Liver (tissue), 8 donors: ENCODE measurements at regions not wholly inside any gene's neighbourhood (a gene's known extent, or its start where the extent isn't known, plus 50 kb on each side); places are given as distances from the start of the nearest gene placed in this dataset.

Source experiments
- DNase-seq: peaks from one replicate; pipeline ENCODE4 v3.0.0-alpha.2; 2017; ENCODE audit warnings: low spot score
- H3K27ac ChIP-seq, 2 donors: one replicate each; pipeline ENCODE4 v1.7.0; 2013; ENCODE audit warnings: inconsistent platforms in 2 of 2, low read length in 2 of 2, control low read depth in 1 of 2, low read depth in 1 of 2, mild to moderate bottlenecking in 1 of 2
- H3K27me3 ChIP-seq, 4 donors: one replicate each; pipeline versions ENCODE4 v1.6.1 to v1.7.0; 2013; ENCODE audit warnings: low read length in 3 of 4, inconsistent platforms in 1 of 4, mild to moderate bottlenecking in 1 of 4, moderate library complexity in 1 of 4; ENCODE audit not compliant: control insufficient read depth in 4 of 4, insufficient read depth in 4 of 4
- H3K36me3 ChIP-seq, 4 donors: one replicate each; pipeline versions ENCODE4 v1.6.1 to v1.7.0; 2013; ENCODE audit warnings: low read length in 3 of 4, mild to moderate bottlenecking in 3 of 4, low read depth in 1 of 4, moderate library complexity in 1 of 4; ENCODE audit not compliant: control insufficient read depth in 4 of 4, insufficient read depth in 3 of 4
- H3K4me1 ChIP-seq, 4 donors: one replicate each; pipeline versions ENCODE4 v1.6.1 to v1.7.0; 2013; ENCODE audit warnings: low read length in 3 of 4, mild to moderate bottlenecking in 3 of 4, moderate library complexity in 1 of 4; ENCODE audit not compliant: control insufficient read depth in 4 of 4, insufficient read depth in 4 of 4
- H3K4me3 ChIP-seq, 3 donors: one replicate each; pipeline versions ENCODE4 v1.6.1 to v1.7.0; 2013; ENCODE audit warnings: low read length in 3 of 3, control low read depth in 1 of 3, low read depth in 1 of 3, mild to moderate bottlenecking in 1 of 3
- H3K9ac ChIP-seq, 2 donors: one replicate each; pipeline ENCODE4 v1.7.0; 2013; ENCODE audit warnings: low read length in 2 of 2, mild to moderate bottlenecking in 2 of 2, moderate library complexity in 2 of 2, control low read depth in 1 of 2, low read depth in 1 of 2
- H3K9me3 ChIP-seq, 4 donors: one replicate each; pipeline versions ENCODE4 v1.6.1 to v1.7.0; 2013; ENCODE audit warnings: low read length in 3 of 4; ENCODE audit not compliant: control insufficient read depth in 4 of 4
- EGR1 ChIP-seq, 2 donors: IDR thresholded peaks; 2 replicates each; pipeline ENCODE4 v1.6.1; 2016 to 2018; ENCODE audit warnings: antibody characterized with exemption in 2 of 2, low read depth in 2 of 2
- FOXA1 ChIP-seq: IDR thresholded peaks from 2 replicates; pipeline ENCODE4 v1.6.1; 2016; ENCODE audit warnings: antibody characterized with exemption
- GABPA ChIP-seq, 2 donors: IDR thresholded peaks in 1 of 2; conservative IDR thresholded peaks in 1 of 2; 2 replicates each; pipeline ENCODE4 v1.6.1; 2016; ENCODE audit warnings: antibody characterized with exemption in 2 of 2, mild to moderate bottlenecking in 1 of 2, moderate library complexity in 1 of 2
- HNF4A ChIP-seq, 2 donors: conservative IDR thresholded peaks; 2 replicates each; pipeline ENCODE4 v1.6.1; 2016; ENCODE audit warnings: antibody characterized with exemption in 2 of 2, mild to moderate bottlenecking in 2 of 2
- HNF4G ChIP-seq: IDR thresholded peaks from 2 replicates; pipeline ENCODE4 v1.6.1; 2016; ENCODE audit warnings: antibody characterized with exemption
- JUND ChIP-seq, 2 donors: IDR thresholded peaks; 2 replicates each; pipeline ENCODE4 v1.6.1; 2016; ENCODE audit warnings: antibody characterized with exemption in 2 of 2
- NR2F2 ChIP-seq: IDR thresholded peaks from 2 replicates; pipeline ENCODE4 v1.6.1; 2016; ENCODE audit warnings: antibody characterized with exemption
- RAD21 ChIP-seq, 2 donors: IDR thresholded peaks; 2 replicates each; pipeline ENCODE4 v1.6.1; 2016; ENCODE audit warnings: antibody characterized with exemption in 2 of 2, mild to moderate bottlenecking in 2 of 2
- RXRA ChIP-seq, 2 donors: IDR thresholded peaks; 2 replicates each; pipeline ENCODE4 v1.6.1; 2017 to 2018; ENCODE audit warnings: antibody characterized with exemption in 2 of 2, mild to moderate bottlenecking in 1 of 2
- SP1 ChIP-seq: IDR thresholded peaks from 2 replicates; pipeline ENCODE4 v1.6.1; 2018; ENCODE audit warnings: antibody characterized with exemption, mild to moderate bottlenecking
- TAF1 ChIP-seq: conservative IDR thresholded peaks from 2 replicates; pipeline ENCODE4 v1.6.1; 2016; ENCODE audit warnings: antibody characterized with exemption, mild to moderate bottlenecking
- YY1 ChIP-seq: IDR thresholded peaks from 2 replicates; pipeline ENCODE4 v1.6.1; 2016; ENCODE audit warnings: antibody characterized with exemption, mild to moderate bottlenecking
- WGBS: extraction: QIAGEN DNeasy Blood & Tissue Kit; methylation state at CpG from one replicate; pipeline ENCODE4 v1.1.7; 2013; 5-methylcytosine and 5-hydroxymethylcytosine counted together
- TF ChIP-seq, protein P1 (sequence below): IDR thresholded peaks from 2 replicates; pipeline ENCODE4 v1.6.1; 2016; ENCODE audit warnings: antibody characterized with exemption
- TF ChIP-seq, protein P2 (sequence below): IDR thresholded peaks from 2 replicates; pipeline ENCODE4 v1.6.1; 2016; ENCODE audit warnings: antibody characterized with exemption
- TF ChIP-seq, protein P3 (sequence below): IDR thresholded peaks from 2 replicates; pipeline ENCODE4 v1.6.1; 2016; ENCODE audit warnings: antibody characterized with exemption
- TF ChIP-seq, protein P4 (sequence below): fragments of 150-350 bp; IDR thresholded peaks from 2 replicates; pipeline ENCODE4 v1.5.1; 2017; ENCODE audit warnings: improper control_type of control experiment, low read depth, low read length; ENCODE audit not compliant: missing input control
- TF ChIP-seq, protein P5 (sequence below): IDR thresholded peaks from 2 replicates; pipeline ENCODE4 v1.6.1; 2016; ENCODE audit warnings: antibody characterized with exemption, mild to moderate bottlenecking
- donor health status: healthy.
- donor health status: healthy.
- donor health status: healthy.
- donor health status: healthy.
- donor health status: healthy.

DNA sequence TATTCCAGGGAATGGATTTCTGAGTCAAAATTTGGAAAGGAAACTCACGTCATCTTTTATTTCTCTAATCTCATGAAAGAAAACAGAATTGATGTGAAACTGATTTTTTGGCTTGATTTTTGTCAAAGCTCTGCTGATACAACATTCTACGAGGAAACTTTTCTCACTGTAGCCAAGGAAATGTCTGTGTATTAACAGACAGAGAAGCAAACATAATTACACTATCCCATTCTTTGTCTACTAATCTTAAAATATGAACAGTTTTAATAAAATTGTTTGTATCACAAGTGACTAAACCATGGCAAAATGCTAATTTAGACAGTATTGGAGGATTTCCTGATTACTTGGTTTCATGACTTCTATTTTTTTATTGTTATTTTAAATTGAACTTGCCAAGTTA is 1437.0 kb downstream of the OTOL1 start:
- H3K36me3 ChIP-seq = no peaks in the 10 kb centered on the region
- no peaks in the 10 kb centered on the region for H3K4me1 ChIP-seq
- no peak for DNase-seq
- WGBS = 63% methylated on average over 2 of the region's 2 CpGs
- no peaks in the 10 kb centered on the region for H3K9me3 ChIP-seq
- no peak overlapping the region for H3K27ac ChIP-seq
- TF ChIP-seq RXRA (IDR thresholded peaks at IDR 0.05) = no peak
- TF ChIP-seq, protein P1, sequence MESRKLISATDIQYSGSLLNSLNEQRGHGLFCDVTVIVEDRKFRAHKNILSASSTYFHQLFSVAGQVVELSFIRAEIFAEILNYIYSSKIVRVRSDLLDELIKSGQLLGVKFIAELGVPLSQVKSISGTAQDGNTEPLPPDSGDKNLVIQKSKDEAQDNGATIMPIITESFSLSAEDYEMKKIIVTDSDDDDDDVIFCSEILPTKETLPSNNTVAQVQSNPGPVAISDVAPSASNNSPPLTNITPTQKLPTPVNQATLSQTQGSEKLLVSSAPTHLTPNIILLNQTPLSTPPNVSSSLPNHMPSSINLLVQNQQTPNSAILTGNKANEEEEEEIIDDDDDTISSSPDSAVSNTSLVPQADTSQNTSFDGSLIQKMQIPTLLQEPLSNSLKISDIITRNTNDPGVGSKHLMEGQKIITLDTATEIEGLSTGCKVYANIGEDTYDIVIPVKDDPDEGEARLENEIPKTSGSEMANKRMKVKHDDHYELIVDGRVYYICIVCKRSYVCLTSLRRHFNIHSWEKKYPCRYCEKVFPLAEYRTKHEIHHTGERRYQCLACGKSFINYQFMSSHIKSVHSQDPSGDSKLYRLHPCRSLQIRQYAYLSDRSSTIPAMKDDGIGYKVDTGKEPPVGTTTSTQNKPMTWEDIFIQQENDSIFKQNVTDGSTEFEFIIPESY = no peak
- no peak for TF ChIP-seq HNF4A (conservative IDR thresholded peaks at IDR 0.05)
- TF ChIP-seq EGR1 (IDR thresholded peaks at IDR 0.05; ENCODE audit: low read depth in 2 of 2) = no peak
- TF ChIP-seq RAD21 (IDR thresholded peaks at IDR 0.05) = no peak
- no peak for TF ChIP-seq TAF1
- TF ChIP-seq HNF4G = no peak
- no peak for TF ChIP-seq YY1
- no peak for TF ChIP-seq JUND (IDR thresholded peaks at IDR 0.05)
- no peaks in the 10 kb centered on the region for H3K27me3 ChIP-seq
- no peak overlapping the region for H3K4me3 ChIP-seq
- no peak overlapping the region for H3K9ac ChIP-seq

DNA sequence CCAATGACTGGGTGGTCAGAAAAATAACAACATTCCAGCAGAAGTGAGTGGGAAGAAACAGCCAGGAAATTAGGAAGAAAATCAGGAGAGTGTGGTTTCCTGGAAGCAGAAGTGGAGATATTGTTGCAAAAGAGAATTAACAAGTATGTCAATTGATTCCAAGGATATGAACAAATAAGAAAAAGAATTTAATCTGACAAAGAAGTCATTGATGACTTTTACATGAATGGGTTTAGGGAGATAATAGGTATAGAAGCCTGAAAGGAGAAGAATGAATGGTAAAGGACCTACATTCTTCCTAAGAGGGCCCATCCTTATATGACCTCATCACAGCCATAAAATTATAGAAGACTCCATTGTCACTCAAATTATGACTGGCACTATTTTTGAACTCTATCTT is 1440.1 kb downstream of the OTOL1 start:
- Histone ChIP-seq H3K4me1 (no peaks in the 10 kb centered on the region), H3K9me3 (no peaks in the 10 kb centered on the region), H3K4me3 (no peak overlapping the region), H3K27me3 (no peaks in the 10 kb centered on the region), H3K9ac (no peak overlapping the region), H3K36me3 (no peaks in the 10 kb centered on the region), H3K27ac (no peak overlapping the region)
- TF ChIP-seq SP1 (no peak), YY1 (no peak), JUND (IDR thresholded peaks at IDR 0.05) (no peak), RAD21 (IDR thresholded peaks at IDR 0.05) (no peak), HNF4A (conservative IDR thresholded peaks at IDR 0.05) (no peak), EGR1 (IDR thresholded peaks at IDR 0.05; ENCODE audit: low read depth in 2 of 2) (no peak), FOXA1 (no peak), RXRA (IDR thresholded peaks at IDR 0.05) (no peak), NR2F2 (no peak), GABPA (IDR thresholded peaks at IDR 0.05 in 1 of 2, conservative IDR thresholded peaks at IDR 0.05 in 1 of 2) (no peak), TAF1 (no peak)
- TF ChIP-seq, protein P1 = no peak
- TF ChIP-seq, protein P2, sequence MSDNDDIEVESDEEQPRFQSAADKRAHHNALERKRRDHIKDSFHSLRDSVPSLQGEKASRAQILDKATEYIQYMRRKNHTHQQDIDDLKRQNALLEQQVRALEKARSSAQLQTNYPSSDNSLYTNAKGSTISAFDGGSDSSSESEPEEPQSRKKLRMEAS = no peak
- TF ChIP-seq, protein P3, sequence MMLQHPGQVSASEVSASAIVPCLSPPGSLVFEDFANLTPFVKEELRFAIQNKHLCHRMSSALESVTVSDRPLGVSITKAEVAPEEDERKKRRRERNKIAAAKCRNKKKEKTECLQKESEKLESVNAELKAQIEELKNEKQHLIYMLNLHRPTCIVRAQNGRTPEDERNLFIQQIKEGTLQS = no peak
- TF ChIP-seq, protein P4, sequence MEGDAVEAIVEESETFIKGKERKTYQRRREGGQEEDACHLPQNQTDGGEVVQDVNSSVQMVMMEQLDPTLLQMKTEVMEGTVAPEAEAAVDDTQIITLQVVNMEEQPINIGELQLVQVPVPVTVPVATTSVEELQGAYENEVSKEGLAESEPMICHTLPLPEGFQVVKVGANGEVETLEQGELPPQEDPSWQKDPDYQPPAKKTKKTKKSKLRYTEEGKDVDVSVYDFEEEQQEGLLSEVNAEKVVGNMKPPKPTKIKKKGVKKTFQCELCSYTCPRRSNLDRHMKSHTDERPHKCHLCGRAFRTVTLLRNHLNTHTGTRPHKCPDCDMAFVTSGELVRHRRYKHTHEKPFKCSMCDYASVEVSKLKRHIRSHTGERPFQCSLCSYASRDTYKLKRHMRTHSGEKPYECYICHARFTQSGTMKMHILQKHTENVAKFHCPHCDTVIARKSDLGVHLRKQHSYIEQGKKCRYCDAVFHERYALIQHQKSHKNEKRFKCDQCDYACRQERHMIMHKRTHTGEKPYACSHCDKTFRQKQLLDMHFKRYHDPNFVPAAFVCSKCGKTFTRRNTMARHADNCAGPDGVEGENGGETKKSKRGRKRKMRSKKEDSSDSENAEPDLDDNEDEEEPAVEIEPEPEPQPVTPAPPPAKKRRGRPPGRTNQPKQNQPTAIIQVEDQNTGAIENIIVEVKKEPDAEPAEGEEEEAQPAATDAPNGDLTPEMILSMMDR = no peak
- TF ChIP-seq, protein P5, sequence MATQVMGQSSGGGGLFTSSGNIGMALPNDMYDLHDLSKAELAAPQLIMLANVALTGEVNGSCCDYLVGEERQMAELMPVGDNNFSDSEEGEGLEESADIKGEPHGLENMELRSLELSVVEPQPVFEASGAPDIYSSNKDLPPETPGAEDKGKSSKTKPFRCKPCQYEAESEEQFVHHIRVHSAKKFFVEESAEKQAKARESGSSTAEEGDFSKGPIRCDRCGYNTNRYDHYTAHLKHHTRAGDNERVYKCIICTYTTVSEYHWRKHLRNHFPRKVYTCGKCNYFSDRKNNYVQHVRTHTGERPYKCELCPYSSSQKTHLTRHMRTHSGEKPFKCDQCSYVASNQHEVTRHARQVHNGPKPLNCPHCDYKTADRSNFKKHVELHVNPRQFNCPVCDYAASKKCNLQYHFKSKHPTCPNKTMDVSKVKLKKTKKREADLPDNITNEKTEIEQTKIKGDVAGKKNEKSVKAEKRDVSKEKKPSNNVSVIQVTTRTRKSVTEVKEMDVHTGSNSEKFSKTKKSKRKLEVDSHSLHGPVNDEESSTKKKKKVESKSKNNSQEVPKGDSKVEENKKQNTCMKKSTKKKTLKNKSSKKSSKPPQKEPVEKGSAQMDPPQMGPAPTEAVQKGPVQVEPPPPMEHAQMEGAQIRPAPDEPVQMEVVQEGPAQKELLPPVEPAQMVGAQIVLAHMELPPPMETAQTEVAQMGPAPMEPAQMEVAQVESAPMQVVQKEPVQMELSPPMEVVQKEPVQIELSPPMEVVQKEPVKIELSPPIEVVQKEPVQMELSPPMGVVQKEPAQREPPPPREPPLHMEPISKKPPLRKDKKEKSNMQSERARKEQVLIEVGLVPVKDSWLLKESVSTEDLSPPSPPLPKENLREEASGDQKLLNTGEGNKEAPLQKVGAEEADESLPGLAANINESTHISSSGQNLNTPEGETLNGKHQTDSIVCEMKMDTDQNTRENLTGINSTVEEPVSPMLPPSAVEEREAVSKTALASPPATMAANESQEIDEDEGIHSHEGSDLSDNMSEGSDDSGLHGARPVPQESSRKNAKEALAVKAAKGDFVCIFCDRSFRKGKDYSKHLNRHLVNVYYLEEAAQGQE = no peak
- DNase-seq = no peak
